ENCODE measurements at regions not wholly inside any gene's neighbourhood (a gene's known extent, or its start where the extent isn't known, plus 50 kb on each side); places are given as distances from the start of the nearest gene placed in this dataset.

DNA sequence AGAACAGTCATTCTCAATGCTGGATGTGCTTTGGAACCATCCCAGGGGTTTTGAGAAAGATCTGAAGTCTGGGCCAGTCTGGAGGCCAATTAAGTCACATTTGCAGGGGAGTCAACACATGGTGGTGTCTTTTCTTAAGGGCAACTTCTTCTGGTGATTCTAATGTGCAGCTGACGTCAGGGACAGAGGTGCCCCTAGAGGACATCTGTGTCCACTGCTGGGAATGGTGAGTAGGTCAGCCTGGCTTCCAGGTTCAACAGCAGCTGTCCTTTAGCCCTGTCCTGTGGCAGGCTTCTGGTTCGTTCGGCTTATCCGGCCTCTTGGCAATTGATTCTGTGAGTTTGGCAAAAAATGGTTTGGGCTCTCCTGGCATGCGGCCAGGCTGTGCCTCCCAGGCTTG lies 269.7 kb upstream of the HABP2 start:
- Histone ChIP-seq H3K27ac (no peak overlapping the region), H3K4me1 (no peaks in the 10 kb centered on the region), H3K27me3 (no peaks in the 10 kb centered on the region), H3K36me3 (no peaks in the 10 kb centered on the region), H3K9me3 (no peaks in the 10 kb centered on the region), H3K4me3 (no peak overlapping the region)
- TF ChIP-seq POLR2A (IDR thresholded peaks at IDR 0.05) (no peak), EP300 (IDR thresholded peaks at IDR 0.05; ENCODE audit: low read depth) (no peak), POLR2AphosphoS5 (IDR thresholded peaks at IDR 0.05) (no peak)
- TF ChIP-seq, protein P1, sequence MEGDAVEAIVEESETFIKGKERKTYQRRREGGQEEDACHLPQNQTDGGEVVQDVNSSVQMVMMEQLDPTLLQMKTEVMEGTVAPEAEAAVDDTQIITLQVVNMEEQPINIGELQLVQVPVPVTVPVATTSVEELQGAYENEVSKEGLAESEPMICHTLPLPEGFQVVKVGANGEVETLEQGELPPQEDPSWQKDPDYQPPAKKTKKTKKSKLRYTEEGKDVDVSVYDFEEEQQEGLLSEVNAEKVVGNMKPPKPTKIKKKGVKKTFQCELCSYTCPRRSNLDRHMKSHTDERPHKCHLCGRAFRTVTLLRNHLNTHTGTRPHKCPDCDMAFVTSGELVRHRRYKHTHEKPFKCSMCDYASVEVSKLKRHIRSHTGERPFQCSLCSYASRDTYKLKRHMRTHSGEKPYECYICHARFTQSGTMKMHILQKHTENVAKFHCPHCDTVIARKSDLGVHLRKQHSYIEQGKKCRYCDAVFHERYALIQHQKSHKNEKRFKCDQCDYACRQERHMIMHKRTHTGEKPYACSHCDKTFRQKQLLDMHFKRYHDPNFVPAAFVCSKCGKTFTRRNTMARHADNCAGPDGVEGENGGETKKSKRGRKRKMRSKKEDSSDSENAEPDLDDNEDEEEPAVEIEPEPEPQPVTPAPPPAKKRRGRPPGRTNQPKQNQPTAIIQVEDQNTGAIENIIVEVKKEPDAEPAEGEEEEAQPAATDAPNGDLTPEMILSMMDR (IDR thresholded peaks at IDR 0.05), result no peak
- intact Hi-C loops (cut with DNase I; ENCODE audit: low total_unique reads) (no loop called here), in situ Hi-C loops (cut with MboI; ENCODE audit: low pct_ligation_motif_present in 1 of 4, low pct_unique_long_range_greater_than_20kb in 1 of 4, low sequenced_read_pairs in 3 of 4) (no loop called here)
- no peak for DNase-seq
- WGBS, 2 donors (ENCODE audit: low coverage in 1 of 2), result 98% methylated on average over 5 of the region's 5 CpGs; no CpG with 5 or more reads in 1 of the 2 donors

DNA sequence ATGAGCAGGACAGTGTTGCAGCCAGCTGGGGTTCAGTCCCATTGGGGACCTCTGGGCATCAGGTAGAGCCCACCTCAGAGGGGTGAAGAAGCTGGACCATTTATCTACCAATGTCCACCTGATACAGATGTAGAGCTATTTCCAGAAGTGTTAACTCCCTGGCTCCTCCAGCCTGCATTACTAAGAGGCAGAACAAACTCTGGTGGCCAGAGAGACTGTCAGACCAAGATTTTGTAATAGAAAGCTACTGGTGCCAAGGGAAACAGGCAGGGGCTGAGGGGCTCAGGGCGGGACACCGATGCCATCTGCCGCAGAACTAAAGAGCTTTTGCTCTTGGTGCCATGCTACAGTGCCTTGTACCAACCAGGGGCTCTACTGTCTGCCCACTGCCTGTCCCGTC lies 268.2 kb upstream of the HABP2 start:
- WGBS, 2 donors (ENCODE audit: low coverage in 1 of 2), result 90% methylated on average over 4 of the region's 4 CpGs; no CpG with 5 or more reads in 1 of the 2 donors
- Histone ChIP-seq H3K27ac (no peak overlapping the region), H3K4me1 (no peaks in the 10 kb centered on the region), H3K27me3 (no peaks in the 10 kb centered on the region), H3K4me3 (no peak overlapping the region), H3K36me3 (no peaks in the 10 kb centered on the region), H3K9me3 (no peaks in the 10 kb centered on the region)
- intact Hi-C loops (cut with DNase I; ENCODE audit: low total_unique reads), result no loop called here
- no peak for DNase-seq
- TF ChIP-seq POLR2AphosphoS5 (IDR thresholded peaks at IDR 0.05), result no peak
- no peak for TF ChIP-seq POLR2A (IDR thresholded peaks at IDR 0.05)
- no peak for TF ChIP-seq EP300 (IDR thresholded peaks at IDR 0.05; ENCODE audit: low read depth)
- TF ChIP-seq, protein P1 (IDR thresholded peaks at IDR 0.05), result no peak
- in situ Hi-C loops (cut with MboI; ENCODE audit: low pct_ligation_motif_present in 1 of 4, low pct_unique_long_range_greater_than_20kb in 1 of 4, low sequenced_read_pairs in 3 of 4), result no loop called here

DNA sequence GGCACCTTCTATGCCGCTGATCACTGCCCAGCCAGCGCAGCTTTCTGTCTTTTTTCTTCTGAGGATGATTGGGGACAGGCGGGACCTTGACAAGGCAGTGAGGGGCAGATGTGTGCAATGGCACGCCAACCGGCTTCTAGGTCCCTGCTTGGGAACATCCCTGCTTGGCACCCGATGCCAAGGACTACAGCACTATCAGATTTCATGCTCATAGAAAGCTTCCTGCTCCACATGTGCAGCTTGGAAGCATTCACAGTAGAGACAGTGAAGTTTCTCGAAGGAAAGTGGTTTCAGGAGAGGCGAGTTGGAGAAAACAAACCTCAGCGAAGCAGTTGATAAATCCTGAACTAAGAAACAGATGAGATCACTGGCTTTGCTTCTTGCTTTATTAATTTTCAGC lies 267.5 kb upstream of the HABP2 start:
- in situ Hi-C loops (cut with MboI; ENCODE audit: low pct_ligation_motif_present in 1 of 4, low pct_unique_long_range_greater_than_20kb in 1 of 4, low sequenced_read_pairs in 3 of 4), result no loop called here

DNA sequence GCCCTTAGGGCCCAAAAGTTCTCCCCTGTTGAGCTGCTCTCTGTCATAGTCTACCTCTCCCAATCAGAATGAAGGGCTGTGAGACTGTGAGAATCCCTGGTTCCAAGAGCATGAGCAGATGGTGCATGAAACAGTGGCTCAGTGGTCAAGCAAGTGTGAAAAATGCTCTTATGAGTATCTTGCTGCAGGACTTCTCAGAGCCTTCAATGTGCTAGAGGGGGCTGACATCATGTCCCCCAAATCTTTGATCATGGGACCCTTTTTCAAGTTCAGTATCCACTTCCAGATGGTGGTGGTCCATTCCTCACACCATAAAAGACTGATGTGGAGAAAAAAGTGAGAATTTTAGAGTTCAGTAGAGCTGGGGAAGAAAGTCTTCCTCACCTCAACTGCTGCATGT lies 265.3 kb upstream of the HABP2 start:
- DNase-seq, result no peak
- intact Hi-C loops (cut with DNase I; ENCODE audit: low total_unique reads), result no loop called here
- no peak overlapping the region for H3K4me3 ChIP-seq
- TF ChIP-seq, protein P1 (IDR thresholded peaks at IDR 0.05), result no peak
- no peak for TF ChIP-seq POLR2A (IDR thresholded peaks at IDR 0.05)
- H3K27me3 ChIP-seq, result no peaks in the 10 kb centered on the region
- H3K9me3 ChIP-seq, result no peaks in the 10 kb centered on the region
- H3K36me3 ChIP-seq, result no peaks in the 10 kb centered on the region
- H3K4me1 ChIP-seq, result no peaks in the 10 kb centered on the region
- no peak overlapping the region for H3K27ac ChIP-seq
- in situ Hi-C loops (cut with MboI; ENCODE audit: low pct_ligation_motif_present in 1 of 4, low pct_unique_long_range_greater_than_20kb in 1 of 4, low sequenced_read_pairs in 3 of 4), result no loop called here

More for the DNA sequence above, 267.5 kb upstream of the HABP2 start:
- DNase-seq, result no peak
- intact Hi-C loops (cut with DNase I; ENCODE audit: low total_unique reads), result no loop called here
- no peaks in the 10 kb centered on the region for H3K4me1 ChIP-seq
- no peaks in the 10 kb centered on the region for H3K9me3 ChIP-seq
- TF ChIP-seq POLR2AphosphoS5 (IDR thresholded peaks at IDR 0.05) (no peak), POLR2A (IDR thresholded peaks at IDR 0.05) (no peak), EP300 (IDR thresholded peaks at IDR 0.05; ENCODE audit: low read depth) (no peak)
- TF ChIP-seq, protein P1 (IDR thresholded peaks at IDR 0.05), result no peak
- H3K27me3 ChIP-seq, result no peaks in the 10 kb centered on the region
- H3K27ac ChIP-seq, result no peak overlapping the region
- no peaks in the 10 kb centered on the region for H3K36me3 ChIP-seq
- WGBS, 2 donors (ENCODE audit: low coverage in 1 of 2), result 79 to 81% methylated on average over 7 to 9 of the region's 9 CpGs
- H3K4me3 ChIP-seq, result no peak overlapping the region
